ENCODE measurements at regions not wholly inside any gene's neighbourhood (a gene's known extent, or its start where the extent isn't known, plus 50 kb on each side); places are given as distances from the start of the nearest gene placed in this dataset.

- TF ChIP-seq GATA2 (IDR thresholded peaks at IDR 0.05; ENCODE audit: low read depth, low read length): no peak
- TF ChIP-seq GATA3 (IDR thresholded peaks at IDR 0.05; ENCODE audit: low read depth, low read length): no peak
Measured at GRCh38 chr3:25292036-25292435, 136.0 kb upstream of the RARB start.
